Small intestine (tissue), 7 donors: ENCODE measurements at regions not wholly inside any gene's neighbourhood (a gene's known extent, or its start where the extent isn't known, plus 50 kb on each side); places are given as distances from the start of the nearest gene placed in this dataset.

Experiments
- DNase-seq, 2 donors: peaks; one replicate each; pipeline versions ENCODE4 v3.0.0 to v3.0.0-alpha.2; 2013
- FAIRE-seq: peaks from 2 replicates; lab custom pipeline; 2012; peaks lifted over from hg19 to GRCh38; lab: Jason Lieb, UNC
- H3K27ac ChIP-seq, 3 donors: one replicate each; pipeline ENCODE4 v1.5.1; 2013; ENCODE audit warnings: low read length in 2 of 3, mild to moderate bottlenecking in 2 of 3, control low read depth in 1 of 3, inconsistent platforms in 1 of 3, low read depth in 1 of 3, moderate library complexity in 1 of 3
- H3K27me3 ChIP-seq, 3 donors: one replicate each; pipeline ENCODE4 v1.6.1; 2013; ENCODE audit warnings: low read length in 3 of 3, inconsistent platforms in 1 of 3; ENCODE audit not compliant: control insufficient read depth in 3 of 3, insufficient read depth in 3 of 3
- H3K36me3 ChIP-seq, 3 donors: one replicate each; pipeline ENCODE4 v1.6.1; 2013; ENCODE audit warnings: low read length in 3 of 3, inconsistent platforms in 1 of 3, low read depth in 1 of 3, mild to moderate bottlenecking in 1 of 3, moderate library complexity in 1 of 3; ENCODE audit not compliant: control insufficient read depth in 3 of 3, insufficient read depth in 2 of 3
- H3K4me1 ChIP-seq, 3 donors: one replicate each; pipeline ENCODE4 v1.6.1; 2013; ENCODE audit warnings: low read length in 2 of 3, inconsistent platforms in 1 of 3, low read depth in 1 of 3, mild to moderate bottlenecking in 1 of 3, moderate library complexity in 1 of 3; ENCODE audit not compliant: control insufficient read depth in 3 of 3, insufficient read depth in 2 of 3
- H3K4me3 ChIP-seq, 3 donors: one replicate each; pipeline ENCODE4 v1.5.1; 2013; ENCODE audit warnings: low read length in 3 of 3, control low read depth in 1 of 3, inconsistent platforms in 1 of 3, low read depth in 1 of 3, mild to moderate bottlenecking in 1 of 3, moderate library complexity in 1 of 3
- H3K9me3 ChIP-seq, 2 donors: one replicate each; pipeline ENCODE4 v1.6.1; 2013; ENCODE audit warnings: low read depth in 1 of 2, low read length in 1 of 2; ENCODE audit not compliant: control insufficient read depth in 2 of 2, insufficient read depth in 1 of 2
- WGBS, 3 donors: extraction: QIAGEN DNeasy Blood & Tissue Kit; methylation state at CpG; one replicate each; pipeline ENCODE4 v1.1.7; 2013; 5-methylcytosine and 5-hydroxymethylcytosine counted together
- donor health status: healthy with polysubstance abuse.
- donor health status: control.
- donor health status: control.
- donor health status: Bipolar disorder and iron deficiency.
- donor health status: healthy.

- no peaks in the 10 kb centered on the region for H3K27me3 ChIP-seq
- no peak for DNase-seq
- H3K4me3 ChIP-seq, result no peak overlapping the region
- FAIRE-seq, result no peak
- peaks cover 0 to 3% (median 0%) of the 10 kb centered on the region in 3 donors for H3K4me1 ChIP-seq
- H3K36me3 ChIP-seq, result no peaks in the 10 kb centered on the region
- H3K27ac ChIP-seq, result no peak overlapping the region
- no peaks in the 10 kb centered on the region for H3K9me3 ChIP-seq
- 70 to 92% (median 84%) methylated on average over 5 of the region's 5 CpGs for WGBS, 3 donors
Measured at GRCh38 chr6:131387562-131388447, 185.2 kb upstream of the ARG1 start.

GRCh38 chr6:131390322-131390721 lies 182.7 kb upstream of the ARG1 start:
- Histone ChIP-seq H3K4me1 (peaks cover 0 to 3% (median 0%) of the 10 kb centered on the region in 3 donors), H3K27me3 (no peaks in the 10 kb centered on the region), H3K27ac (no peak overlapping the region), H3K4me3 (no peak overlapping the region), H3K9me3 (no peaks in the 10 kb centered on the region), H3K36me3 (no peaks in the 10 kb centered on the region)
- FAIRE-seq, result no peak
- DNase-seq, result peak; percentile 50 to 71
- 41 to 68% (median 55%) methylated on average over 5 of the region's 5 CpGs for WGBS, 3 donors

GRCh38 chr6:131391116-131391515 lies 181.9 kb upstream of the ARG1 start:
- Histone ChIP-seq H3K4me3 (no peak overlapping the region), H3K27me3 (no peaks in the 10 kb centered on the region), H3K4me1 (peaks cover 0 to 3% (median 0%) of the 10 kb centered on the region in 3 donors), H3K9me3 (no peaks in the 10 kb centered on the region), H3K36me3 (no peaks in the 10 kb centered on the region), H3K27ac (no peak overlapping the region)
- FAIRE-seq (no peak), DNase-seq (no peak)
- 87 to 100% (median 93%) methylated on average over 1 of the region's 1 CpG for WGBS, 3 donors

- Histone ChIP-seq H3K4me3 (no peak overlapping the region), H3K36me3 (no peaks in the 10 kb centered on the region), H3K27me3 (no peaks in the 10 kb centered on the region), H3K27ac (no peak overlapping the region), H3K9me3 (no peaks in the 10 kb centered on the region), H3K4me1 (peaks cover 0 to 3% (median 0%) of the 10 kb centered on the region in 3 donors)
- DNase-seq (no peak), FAIRE-seq (no peak)
- 89 to 95% (median 90%) methylated on average over 2 of the region's 2 CpGs for WGBS, 3 donors
Measured at GRCh38 chr6:131393433-131393832, 179.6 kb upstream of the ARG1 start.

- FAIRE-seq (no peak), DNase-seq (no peak)
Measured at GRCh38 chr6:131394768-131395432, 178.1 kb upstream of the ARG1 start.

GRCh38 chr6:131398176-131398575 lies 174.8 kb upstream of the ARG1 start:
- peaks cover 0 to 12% of the 10 kb centered on the region in 2 donors for H3K9me3 ChIP-seq
- H3K27ac ChIP-seq, result no peak overlapping the region
- DNase-seq (no peak), FAIRE-seq (no peak)
- no peaks in the 10 kb centered on the region for H3K4me1 ChIP-seq
- 50 to 65% (median 58%) methylated on average over 3 of the region's 3 CpGs for WGBS, 3 donors
- H3K4me3 ChIP-seq, result no peak overlapping the region
- H3K27me3 ChIP-seq, result no peaks in the 10 kb centered on the region
- no peaks in the 10 kb centered on the region for H3K36me3 ChIP-seq

More at GRCh38 chr6:131394768-131395432, 178.1 kb upstream of the ARG1 start:
- H3K4me3 ChIP-seq, result no peak overlapping the region
- no peaks in the 10 kb centered on the region for H3K9me3 ChIP-seq
- peaks cover 0 to 3% (median 0%) of the 10 kb centered on the region in 3 donors for H3K4me1 ChIP-seq
- no peak overlapping the region for H3K27ac ChIP-seq
- WGBS, 3 donors, result 86 to 92% (median 87%) methylated on average over 1 of the region's 1 CpG
- no peaks in the 10 kb centered on the region for H3K27me3 ChIP-seq
- no peaks in the 10 kb centered on the region for H3K36me3 ChIP-seq

GRCh38 chr6:131399433-131399832 lies 173.6 kb upstream of the ARG1 start:
- FAIRE-seq, result no peak
- H3K27ac ChIP-seq, result no peak overlapping the region
- 60 to 67% (median 64%) methylated on average over 4 of the region's 4 CpGs for WGBS, 3 donors
- no peak overlapping the region for H3K4me3 ChIP-seq
- H3K9me3 ChIP-seq, result peaks cover 0 to 12% of the 10 kb centered on the region in 2 donors
- no peaks in the 10 kb centered on the region for H3K36me3 ChIP-seq
- DNase-seq, result no peak
- no peaks in the 10 kb centered on the region for H3K27me3 ChIP-seq
- no peaks in the 10 kb centered on the region for H3K4me1 ChIP-seq

GRCh38 chr6:131400054-131400778 lies 172.8 kb upstream of the ARG1 start:
- Histone ChIP-seq H3K9me3 (peaks cover 0 to 12% of the 10 kb centered on the region in 2 donors), H3K4me1 (no peaks in the 10 kb centered on the region), H3K27ac (no peak overlapping the region), H3K36me3 (no peaks in the 10 kb centered on the region), H3K27me3 (no peaks in the 10 kb centered on the region), H3K4me3 (no peak overlapping the region)
- 79 to 91% (median 81%) methylated on average over 1 of the region's 1 CpG for WGBS, 3 donors
- DNase-seq, result no peak
- FAIRE-seq, result no peak
